ENCODE measurements at regions not wholly inside any gene's neighbourhood (a gene's known extent, or its start where the extent isn't known, plus 50 kb on each side); places are given as distances from the start of the nearest gene placed in this dataset.

DNA sequence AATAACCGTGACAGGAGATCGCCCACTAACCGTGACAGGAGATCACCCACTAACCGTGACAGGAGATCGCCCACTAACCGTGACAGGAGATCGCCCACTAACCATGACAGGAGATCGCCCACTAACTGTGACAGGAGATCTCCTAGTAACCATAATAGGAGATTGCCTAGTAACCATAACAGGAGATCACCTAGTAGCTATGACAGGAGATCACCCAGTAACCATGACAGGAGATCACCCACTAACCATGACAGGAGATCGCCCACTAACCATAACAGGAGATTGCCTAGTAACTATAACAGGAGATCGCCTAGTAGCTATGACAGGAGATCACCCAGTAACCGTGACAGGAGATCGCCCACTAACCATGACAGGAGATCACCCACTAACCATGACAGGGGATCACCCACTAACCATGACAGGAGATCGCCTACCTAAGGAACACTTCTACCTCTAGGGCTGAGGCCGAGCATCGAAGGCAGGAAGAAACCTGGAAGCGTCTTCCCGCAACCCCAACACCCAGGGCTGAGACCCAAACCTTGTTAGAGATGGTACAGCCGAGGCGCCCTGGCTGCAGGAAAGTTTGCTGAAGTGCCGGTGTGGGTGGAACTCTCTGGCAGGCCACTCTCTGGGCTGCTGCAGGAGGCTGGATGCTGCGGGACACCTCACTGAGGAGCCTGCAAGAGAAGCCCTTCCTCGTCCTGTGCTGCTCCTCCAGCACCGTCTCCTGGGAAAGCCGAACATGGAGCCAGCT lies 67.5 kb upstream of the THY1 start:
- DNase-seq (ENCODE audit: low spot score), result no peak

DNA sequence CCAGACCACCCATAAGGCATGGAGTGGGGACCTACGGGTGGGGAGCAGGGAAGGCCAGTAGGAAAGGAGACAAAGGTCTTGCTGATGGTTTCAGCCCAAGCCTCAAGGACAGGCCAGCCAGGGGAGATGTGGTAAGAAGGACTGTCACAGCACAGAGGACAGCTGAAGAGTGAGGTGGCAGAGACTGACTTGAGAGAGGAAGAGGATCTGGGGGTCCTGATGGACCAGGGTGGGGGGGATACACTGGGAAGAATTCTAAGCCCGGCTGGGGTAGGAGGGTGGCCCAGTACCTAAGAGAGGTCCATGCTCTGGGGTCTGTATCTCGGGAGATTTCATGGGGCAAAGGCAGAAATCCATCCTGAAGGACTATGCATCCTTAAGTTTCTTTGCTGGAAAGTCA lies 66.1 kb upstream of the THY1 start:
- no peak for DNase-seq (ENCODE audit: low spot score)

DNA sequence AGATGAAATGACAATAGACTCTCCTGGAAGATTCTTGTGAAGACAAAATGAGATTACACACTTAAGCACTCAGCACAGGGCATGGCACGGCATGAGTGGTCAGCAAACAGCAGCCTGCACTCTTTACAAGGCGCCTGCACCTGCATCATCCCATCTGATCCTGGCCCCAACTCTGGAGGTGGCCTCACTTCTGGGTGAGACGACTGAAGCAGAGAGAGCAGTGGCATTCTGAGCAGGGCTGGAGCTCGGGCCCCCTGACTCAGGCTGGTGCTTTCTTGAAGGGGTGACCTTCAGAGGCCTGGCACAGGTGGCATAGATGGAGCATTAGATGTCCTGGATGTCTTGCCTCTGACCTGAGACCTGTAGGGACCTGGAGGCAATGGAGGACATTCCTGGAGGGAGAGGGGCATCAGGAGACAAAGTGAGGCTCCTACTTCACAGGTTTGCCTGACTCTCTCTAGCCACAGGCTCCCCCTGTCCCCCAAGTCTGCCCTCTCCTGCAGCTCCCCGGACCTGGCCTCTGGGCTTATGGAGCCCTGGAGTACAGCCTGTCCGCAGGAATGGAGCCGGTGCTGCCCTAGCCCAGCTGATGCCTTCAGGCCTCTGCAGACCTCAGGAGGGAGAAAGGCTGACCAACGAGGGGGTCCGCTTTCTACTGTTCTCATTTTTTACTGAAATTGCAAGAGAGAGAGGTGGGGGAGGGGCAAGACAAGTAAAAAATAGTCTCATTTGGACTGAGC lies 65.5 kb upstream of the THY1 start:
- no peak for DNase-seq (ENCODE audit: low spot score)

DNA sequence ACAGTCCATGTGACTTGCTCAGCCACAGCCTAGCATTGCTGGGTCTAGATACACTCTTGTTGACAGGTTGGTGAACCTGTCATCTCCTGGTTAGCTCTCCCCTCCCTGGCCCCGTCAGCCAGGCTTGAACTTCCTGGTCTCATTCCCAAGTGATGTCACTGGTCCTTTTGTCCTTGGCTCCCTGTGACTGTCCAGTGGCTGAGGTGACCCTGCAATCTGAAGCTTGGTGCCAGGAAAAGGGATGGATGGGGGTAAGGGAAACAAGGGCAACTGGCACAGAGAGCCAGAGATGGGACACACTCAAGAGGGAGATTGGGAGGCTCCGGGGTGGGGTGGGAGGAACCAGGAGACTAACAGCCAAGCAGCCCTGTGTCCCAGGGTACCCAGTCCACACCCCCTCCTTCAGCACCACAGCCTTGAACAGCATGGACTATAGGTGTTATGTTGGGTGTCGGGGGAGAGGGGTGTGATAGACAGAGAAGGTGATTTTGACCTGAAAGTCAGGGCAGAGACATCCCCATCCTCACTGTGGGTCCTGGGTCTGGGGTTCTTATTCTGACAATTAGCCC lies 63.8 kb upstream of the THY1 start:
- no peak for DNase-seq (ENCODE audit: low spot score)

DNA sequence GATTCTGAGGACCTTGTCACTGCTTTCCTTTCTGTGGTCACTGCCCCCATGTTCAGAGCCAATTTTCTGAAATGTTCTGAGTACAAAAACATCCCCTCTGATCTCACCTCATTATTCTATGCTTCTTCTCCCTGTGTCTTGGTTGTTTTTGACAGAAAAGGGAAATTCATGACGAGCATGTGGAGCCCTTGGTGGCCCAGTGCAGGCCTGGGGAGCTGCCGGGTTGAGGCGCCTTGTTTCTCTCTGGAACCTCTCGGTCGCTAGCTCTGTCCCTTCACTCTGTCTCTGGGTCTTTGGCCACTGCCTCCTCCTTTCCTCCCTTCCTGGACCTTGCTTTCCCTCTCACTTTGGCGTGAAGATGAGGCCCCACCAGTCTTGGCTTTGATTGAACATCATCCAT lies 63.0 kb upstream of the THY1 start:
- DNase-seq (ENCODE audit: low spot score), result no peak

DNA sequence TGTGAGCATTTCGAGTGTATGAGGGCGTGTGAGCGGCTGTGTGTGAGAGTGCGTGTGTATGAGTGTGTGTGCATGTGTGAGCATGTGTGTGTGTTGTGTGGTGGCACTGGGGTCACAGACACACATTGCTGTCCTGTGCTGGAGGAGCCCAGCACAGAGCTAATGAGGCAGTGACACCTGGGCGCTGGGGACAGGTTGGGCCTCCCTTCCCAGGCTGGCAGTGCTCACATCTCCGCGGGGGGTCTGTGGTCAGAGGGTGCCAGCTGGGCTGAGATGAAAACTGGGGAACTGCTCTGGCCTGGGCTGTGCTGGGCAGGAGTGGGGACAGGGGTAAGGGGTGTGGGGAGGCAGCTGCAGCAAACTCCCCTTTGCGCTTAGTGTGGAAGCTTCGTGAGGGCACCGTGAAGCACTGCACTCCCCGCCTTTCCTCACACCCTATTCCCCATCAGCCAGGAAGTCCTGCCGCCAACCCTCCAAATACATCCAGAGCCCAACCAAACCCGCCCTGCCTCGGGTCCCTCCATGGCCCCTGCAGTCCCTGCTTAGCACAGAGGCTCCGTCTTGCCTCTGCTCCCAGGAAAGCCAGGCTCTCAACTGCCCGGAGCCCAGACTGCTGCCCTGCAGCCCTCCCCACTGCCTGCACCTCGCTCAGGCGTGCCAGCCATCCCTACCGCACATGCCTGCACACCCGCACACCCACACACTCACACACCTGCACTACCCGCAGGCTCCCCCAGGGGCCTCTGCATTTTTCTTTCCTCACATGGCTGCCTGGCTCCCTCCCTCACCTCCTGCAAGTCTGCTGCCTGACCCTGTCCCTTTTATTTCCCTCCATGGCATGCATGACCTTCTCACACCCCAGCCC lies 62.0 kb upstream of the THY1 start:
- no peak for DNase-seq (ENCODE audit: low spot score)

DNA sequence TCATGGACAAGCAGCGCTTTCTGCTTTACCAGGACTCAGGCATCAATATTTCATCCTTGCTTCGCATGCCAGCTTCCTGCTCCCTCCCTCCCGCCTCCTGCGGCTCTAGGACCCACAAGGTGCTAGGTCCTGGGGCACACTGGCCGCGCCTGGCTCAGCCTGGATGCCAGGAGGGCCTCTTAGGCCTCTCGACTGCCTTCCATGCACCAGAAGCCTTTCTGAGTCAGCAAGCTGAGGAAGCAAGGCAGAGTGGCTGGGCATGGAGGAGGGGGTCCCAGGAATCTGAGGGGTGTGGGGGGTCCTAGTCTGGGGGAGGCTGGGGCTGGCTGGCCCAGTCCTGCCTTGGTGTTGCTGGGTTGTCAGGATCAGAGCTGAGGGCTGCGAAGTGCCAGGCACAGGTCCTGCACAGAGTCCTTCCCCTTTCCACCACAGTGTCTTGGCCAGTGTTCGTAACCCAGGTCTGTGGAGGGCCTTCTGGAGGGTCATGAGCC lies 61.0 kb upstream of the THY1 start:
- DNase-seq (ENCODE audit: low spot score), result no peak

DNA sequence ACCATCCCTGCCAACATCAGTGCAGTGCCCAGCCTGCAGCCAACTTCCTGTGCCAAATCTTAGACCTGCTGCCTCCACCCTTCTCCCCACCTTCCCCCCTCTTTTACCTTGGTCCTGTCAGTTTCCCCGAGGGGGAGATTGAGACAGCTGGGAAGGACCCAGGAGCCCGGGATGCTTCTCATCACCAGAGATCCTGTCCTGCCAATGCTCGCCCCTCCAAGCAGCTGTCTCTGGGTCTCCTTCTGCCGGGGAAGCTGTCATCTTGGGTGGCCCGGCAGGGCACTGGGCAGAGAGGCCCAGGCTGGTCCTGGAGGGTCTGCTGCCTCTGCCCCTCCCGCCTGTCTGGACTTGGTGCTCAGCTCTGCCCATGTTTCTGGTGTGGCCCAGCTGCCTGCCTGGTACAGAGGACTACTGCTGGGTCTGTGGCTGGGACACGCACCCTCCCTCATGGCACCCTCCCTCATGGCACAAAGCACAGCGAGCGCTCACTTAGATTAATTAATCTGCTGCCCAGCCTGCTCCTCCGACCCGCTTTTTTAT lies 60.4 kb upstream of the THY1 start:
- no peak for DNase-seq (ENCODE audit: low spot score)

DNA sequence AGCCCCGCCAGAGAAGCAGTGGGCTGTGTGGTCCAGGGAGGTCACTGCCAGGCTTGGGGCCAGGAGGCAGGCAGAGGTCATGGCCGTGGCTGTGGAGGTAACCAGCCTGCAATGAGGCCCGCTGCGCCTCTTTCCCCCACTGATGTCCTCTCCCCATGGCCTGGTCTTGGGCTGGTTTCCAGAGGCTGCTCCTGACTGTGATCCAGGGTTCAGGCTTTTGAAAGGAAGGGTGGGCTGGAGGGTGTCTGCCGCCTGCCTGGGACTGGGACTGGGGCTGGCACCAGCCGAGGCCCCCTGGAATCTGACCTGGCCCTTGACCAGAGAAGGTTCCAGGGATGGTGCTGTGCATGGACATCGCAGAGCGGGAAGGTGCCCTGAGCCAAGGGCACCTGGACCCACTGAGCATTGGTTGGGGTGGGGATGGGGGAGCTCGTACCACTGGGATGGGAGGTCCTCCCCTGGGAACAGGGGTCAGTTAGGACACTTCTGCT lies 59.6 kb upstream of the THY1 start:
- DNase-seq (ENCODE audit: low spot score), result no peak

DNA sequence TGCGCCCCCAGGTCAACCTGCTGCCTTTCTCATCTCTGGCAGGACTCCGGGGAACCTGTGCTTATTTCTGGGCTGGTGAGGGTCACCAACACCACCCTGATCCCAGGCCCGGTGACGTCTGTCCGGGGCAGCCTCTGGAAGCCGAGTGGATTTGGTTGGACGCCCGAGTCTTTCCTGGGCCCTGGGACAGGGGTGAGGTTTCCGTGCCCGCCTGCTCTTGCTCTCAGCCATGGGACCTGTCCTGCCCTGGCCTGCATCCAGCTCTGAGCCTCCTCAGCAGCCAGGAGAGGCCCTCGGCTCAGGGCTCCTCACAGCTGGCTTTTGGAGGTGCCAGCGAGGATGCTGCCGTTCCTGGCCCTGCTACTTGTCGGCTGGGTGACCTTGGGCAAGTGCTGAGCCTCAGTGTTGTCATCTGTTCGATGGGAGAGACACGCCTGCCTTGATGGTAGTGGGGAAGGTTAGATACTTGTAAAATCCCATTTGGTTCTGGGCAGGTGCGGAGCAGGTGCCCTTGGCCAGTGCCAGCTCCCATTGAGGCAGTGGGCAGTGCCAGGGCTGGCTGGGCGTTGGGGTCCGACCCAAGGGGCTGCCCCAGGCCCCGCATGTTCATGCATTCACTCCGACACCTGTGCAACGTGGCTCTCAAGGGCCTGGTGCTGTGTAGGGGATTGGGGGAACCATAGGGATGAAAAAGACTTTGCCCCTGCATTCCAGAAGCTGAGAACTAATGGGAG lies 58.9 kb upstream of the THY1 start:
- DNase-seq (ENCODE audit: low spot score), result no peak

DNA sequence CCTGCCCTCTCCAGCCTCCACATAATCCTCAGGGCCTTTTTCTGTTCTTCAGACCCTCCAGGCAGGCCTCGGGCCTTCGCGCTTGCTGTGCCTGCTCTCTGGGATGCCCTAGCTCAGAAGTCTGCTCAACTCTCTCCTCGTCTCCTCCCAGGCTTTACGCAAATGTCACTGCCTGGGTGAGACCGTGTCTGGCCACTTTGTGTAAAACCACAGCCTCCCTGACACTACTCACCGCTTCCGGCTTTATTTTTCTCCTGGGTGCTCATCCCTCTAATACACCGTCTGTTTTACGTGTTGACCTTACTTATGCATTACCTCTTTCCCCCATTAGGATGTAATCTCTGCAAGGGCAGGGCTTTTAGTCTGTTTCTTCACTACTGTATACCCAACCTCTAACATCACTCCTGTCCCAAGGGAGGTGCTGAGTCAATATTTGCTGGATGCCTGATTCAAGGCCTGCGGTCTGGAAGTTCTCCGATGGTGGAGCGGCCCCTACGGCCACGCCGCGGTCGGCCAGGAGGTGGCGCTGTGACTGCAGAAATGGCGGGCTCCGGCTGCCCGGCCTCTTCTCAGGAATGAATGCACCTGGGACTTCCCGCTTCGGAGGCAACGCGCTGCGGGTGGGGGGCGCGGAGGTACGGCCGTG lies 58.2 kb upstream of the THY1 start:
- DNase-seq (ENCODE audit: low spot score), result peak; percentile 28

DNA sequence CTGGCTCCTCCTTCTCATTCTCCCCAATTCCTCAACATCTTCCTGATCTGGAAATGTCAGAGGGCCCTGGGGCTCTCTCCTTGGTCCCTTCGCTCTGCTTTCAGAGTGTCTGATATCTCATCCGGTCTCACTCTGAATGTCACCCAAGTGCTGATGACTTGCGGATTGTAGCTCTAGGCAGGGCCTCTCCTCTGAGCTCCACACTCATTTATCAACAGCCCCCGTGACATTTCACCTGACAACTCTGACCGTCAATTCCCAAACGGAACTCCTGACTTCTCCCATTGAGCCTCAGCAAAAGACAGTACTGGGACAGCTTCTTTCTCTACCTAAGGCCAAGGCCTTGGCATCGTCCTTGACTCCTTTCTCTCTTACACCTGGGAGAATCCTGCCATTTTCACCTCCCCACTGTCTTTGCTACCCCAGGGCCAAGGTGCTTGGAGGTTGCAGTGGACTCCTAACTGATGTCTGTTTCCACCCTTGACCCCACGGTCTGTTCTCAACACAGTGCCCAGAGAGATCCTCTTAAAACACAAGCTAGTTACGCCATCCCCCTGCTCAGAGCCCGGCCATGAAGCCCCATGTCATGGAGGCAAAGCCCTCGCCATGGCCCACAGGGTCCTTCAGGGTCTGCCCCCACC lies 57.5 kb upstream of the THY1 start:
- DNase-seq (ENCODE audit: low spot score), result no peak

DNA sequence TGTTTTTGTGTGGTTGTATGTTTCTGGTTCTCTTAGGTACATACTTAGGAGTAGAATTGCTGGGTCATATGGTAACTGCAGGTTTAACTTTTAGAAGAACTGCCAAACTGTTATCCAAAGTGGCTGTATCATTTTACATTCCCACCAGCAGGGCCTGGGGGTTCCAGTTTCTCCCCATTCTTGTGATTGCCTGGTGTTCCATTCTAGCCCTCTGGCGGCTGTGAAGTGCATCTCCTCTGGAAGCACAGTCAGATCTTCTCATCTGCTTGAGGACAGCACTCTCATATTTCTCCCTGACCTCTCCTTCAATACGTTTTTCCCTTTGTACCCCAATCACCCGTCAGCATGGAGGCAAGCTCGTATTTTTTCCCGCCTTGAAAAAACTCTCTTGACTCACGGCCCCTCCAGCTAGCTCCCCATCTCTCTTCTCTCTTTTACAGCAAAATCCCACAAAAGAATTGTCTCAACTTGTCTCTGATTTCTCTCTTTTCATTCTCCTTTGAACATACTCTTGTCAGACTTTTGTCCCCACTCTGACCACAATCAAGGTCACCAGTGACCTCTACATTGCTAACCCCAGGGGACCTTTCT lies 56.8 kb upstream of the THY1 start:
- DNase-seq (ENCODE audit: low spot score), result no peak

DNA sequence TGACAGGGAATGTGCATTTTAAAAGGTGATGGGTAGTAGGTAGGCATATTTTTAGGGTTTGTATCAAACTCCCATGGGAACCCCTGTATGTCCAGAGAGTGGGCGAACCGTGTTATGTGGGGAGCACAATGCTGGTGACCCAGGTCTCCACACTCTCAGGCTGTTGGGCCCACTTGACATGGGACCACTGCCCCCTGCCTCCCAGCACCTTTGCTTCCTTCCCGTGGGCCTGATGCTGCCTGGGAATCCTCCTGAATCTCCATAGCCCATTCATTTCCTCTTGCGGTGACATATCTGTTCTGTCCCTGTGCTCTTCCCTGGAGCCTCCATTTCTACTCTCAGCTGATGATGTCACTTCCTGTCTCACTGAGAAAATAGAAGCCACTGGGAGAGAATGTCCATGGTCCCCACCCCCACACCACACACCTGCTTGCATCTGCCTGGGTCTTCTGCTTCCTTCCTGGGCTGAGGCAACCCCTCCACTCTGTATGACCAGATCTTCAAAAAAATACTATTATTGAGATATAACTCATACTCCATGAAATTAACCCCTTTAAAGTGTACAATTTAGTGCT lies 55.8 kb upstream of the THY1 start:
- DNase-seq (ENCODE audit: low spot score), result no peak

DNA sequence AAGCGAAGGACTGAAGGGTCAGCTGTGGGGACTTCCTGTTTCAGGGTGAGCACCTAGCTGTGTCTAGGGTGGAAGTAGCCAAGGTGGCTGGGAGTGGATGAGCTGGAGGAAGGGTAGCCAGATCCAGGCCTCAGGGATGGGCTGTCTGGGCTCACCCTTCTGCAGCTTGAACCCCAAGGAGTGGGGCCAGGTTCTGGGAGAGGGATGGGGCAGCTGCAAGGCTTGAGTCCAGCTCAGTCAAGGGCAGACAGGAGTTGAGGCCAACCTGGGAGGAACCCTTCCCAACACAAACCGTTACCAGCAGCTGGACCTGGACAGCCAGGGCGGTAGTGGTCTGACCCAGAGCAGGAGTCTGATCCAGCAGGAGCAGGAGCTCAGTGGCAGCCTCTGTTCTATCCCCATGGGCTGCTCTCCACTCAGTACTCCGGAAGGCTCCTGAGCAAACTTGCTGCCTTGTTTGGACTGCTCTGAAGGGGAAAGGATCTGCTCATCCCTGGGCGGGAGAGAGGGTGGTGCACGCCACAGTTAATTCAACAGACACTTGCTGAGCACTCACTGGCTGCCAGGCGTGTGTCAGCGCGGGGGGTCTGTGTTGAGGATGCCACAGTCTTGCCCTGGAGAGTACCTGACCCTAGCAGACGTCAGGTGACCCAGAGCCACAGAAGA lies 53.8 kb upstream of the THY1 start:
- no peak for DNase-seq (ENCODE audit: low spot score)

DNA sequence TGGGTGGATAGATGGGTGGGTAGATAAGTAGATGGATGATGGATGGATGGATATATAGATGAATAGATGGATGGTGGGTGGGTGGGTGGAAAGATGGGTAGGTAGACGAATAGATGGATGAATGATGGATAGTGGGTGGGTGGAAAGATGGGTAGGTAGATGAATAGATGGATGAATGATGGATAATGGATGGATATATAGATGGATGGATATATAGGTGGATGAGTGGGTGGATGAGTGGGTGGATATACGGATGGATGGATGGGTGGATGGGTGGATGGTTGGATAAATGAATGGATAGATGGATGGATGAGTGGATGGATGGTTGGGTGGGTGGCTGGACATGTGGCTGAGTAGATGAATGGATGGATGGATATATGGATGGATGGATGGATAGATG lies 53.1 kb upstream of the THY1 start:
- no peak for DNase-seq (ENCODE audit: low spot score)

DNA sequence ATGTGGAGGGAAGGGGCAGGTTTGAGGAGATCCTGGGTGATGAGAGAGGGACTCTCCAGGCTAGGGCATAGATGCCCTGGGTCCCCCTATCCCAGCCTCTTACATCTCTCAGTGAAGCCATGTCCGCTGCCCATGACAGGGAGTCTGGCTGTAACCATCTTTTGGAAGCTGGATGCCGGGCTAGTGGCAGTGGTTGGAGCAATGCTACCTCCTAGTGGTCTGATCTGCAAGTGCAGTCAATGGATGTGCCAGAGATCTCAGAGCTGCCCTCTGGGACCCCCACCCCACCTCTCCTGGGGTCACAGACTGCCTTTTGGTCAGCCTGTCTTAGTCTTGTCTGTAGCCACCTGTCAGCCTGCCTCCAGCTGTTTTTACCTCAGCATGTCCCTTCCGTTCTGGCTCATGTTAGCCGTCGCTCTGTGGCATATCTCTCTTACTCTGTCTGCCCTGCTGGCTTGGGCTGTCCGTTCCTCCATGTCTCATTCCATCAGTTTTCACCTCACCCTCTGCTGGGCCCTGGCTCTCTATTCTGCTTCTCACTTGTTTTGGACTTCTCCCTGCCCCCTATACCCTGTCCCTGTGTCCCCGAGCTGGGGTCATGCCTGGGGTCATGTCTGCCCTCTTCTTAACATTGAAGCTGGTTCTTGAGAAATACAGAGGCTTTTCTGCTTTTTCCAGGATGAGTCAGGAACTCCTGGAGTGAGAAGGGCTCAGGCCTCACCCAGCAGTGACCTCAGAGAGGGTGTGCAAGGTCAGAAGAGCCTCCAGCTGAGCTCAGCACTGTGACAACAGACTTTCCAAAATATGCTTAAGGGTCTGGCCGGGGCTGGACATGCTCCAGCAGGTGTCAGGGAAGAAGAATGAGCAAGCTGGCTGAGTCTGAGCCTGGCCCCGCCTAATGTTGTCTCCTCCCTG lies 52.0 kb upstream of the THY1 start:
- peak; percentile 78 for DNase-seq (ENCODE audit: low spot score)
